ENCODE measurements at regions not wholly inside any gene's neighbourhood (a gene's known extent, or its start where the extent isn't known, plus 50 kb on each side); places are given as distances from the start of the nearest gene placed in this dataset.

- Histone ChIP-seq H3K79me2 (no peaks in the 10 kb centered on the region), H3K9ac (no peak overlapping the region), H3K4me1 (no peaks in the 10 kb centered on the region), H3K9me3 (ENCODE audit: control insufficient read depth, low read length) (no peaks in the 10 kb centered on the region), H3K27me3 (ENCODE audit: control insufficient read depth, insufficient read depth, low read length) (no peaks in the 10 kb centered on the region), H3K36me3 (ENCODE audit: control insufficient read depth, insufficient read depth, low read length) (no peaks in the 10 kb centered on the region), H2AFZ (no peak overlapping the region), H3K27ac (no peak overlapping the region), H3K4me3 (ENCODE audit: low read depth, low read length) (no peak overlapping the region), H3K4me2 (ENCODE audit: low read length) (no peak overlapping the region)
- no peak for TF ChIP-seq CTCF (IDR thresholded peaks at IDR 0.05)
These were observed 516.9 kb upstream of the LRRN3 start for GRCh38 chr7:110573862-110574528.

- Histone ChIP-seq H3K4me2 (ENCODE audit: low read length) (no peak overlapping the region), H3K36me3 (ENCODE audit: control insufficient read depth, insufficient read depth, low read length) (no peaks in the 10 kb centered on the region), H3K4me3 (ENCODE audit: low read depth, low read length) (no peak overlapping the region), H3K27me3 (ENCODE audit: control insufficient read depth, insufficient read depth, low read length) (no peaks in the 10 kb centered on the region), H2AFZ (no peak overlapping the region), H3K27ac (no peak overlapping the region), H3K9me3 (ENCODE audit: control insufficient read depth, low read length) (no peaks in the 10 kb centered on the region), H3K4me1 (no peaks in the 10 kb centered on the region), H3K79me2 (no peaks in the 10 kb centered on the region), H3K9ac (no peak overlapping the region)
- TF ChIP-seq CTCF (IDR thresholded peaks at IDR 0.05), result no peak
These were observed 503.6 kb upstream of the LRRN3 start for GRCh38 chr7:110587294-110587693.

- Histone ChIP-seq H3K4me2 (ENCODE audit: low read length) (no peak overlapping the region), H3K9ac (no peak overlapping the region), H2AFZ (no peak overlapping the region), H3K9me3 (ENCODE audit: control insufficient read depth, low read length) (no peaks in the 10 kb centered on the region), H3K27ac (no peak overlapping the region), H3K36me3 (ENCODE audit: control insufficient read depth, insufficient read depth, low read length) (no peaks in the 10 kb centered on the region), H3K79me2 (no peaks in the 10 kb centered on the region), H3K27me3 (ENCODE audit: control insufficient read depth, insufficient read depth, low read length) (no peaks in the 10 kb centered on the region), H3K4me1 (no peaks in the 10 kb centered on the region), H3K4me3 (ENCODE audit: low read depth, low read length) (no peak overlapping the region)
- no peak for TF ChIP-seq CTCF (IDR thresholded peaks at IDR 0.05)
These were observed 500.5 kb upstream of the LRRN3 start for GRCh38 chr7:110590415-110590814.

GRCh38 chr7:110591341-110591740 lies 499.6 kb upstream of the LRRN3 start:
- no peaks in the 10 kb centered on the region for H3K9me3 ChIP-seq (ENCODE audit: control insufficient read depth, low read length)
- no peak for TF ChIP-seq CTCF (IDR thresholded peaks at IDR 0.05)
- no peak overlapping the region for H3K27ac ChIP-seq
- H3K4me3 ChIP-seq (ENCODE audit: low read depth, low read length), result no peak overlapping the region
- H3K36me3 ChIP-seq (ENCODE audit: control insufficient read depth, insufficient read depth, low read length), result no peaks in the 10 kb centered on the region
- no peaks in the 10 kb centered on the region for H3K4me1 ChIP-seq
- H3K9ac ChIP-seq, result no peak overlapping the region
- H2AFZ ChIP-seq, result no peak overlapping the region
- H3K79me2 ChIP-seq, result no peaks in the 10 kb centered on the region
- H3K4me2 ChIP-seq (ENCODE audit: low read length), result no peak overlapping the region
- no peaks in the 10 kb centered on the region for H3K27me3 ChIP-seq (ENCODE audit: control insufficient read depth, insufficient read depth, low read length)

GRCh38 chr7:110592557-110592956 lies 498.4 kb upstream of the LRRN3 start:
- Histone ChIP-seq H3K4me1 (no peaks in the 10 kb centered on the region), H3K9me3 (ENCODE audit: control insufficient read depth, low read length) (no peaks in the 10 kb centered on the region), H2AFZ (no peak overlapping the region), H3K79me2 (no peaks in the 10 kb centered on the region), H3K27me3 (ENCODE audit: control insufficient read depth, insufficient read depth, low read length) (no peaks in the 10 kb centered on the region), H3K4me2 (ENCODE audit: low read length) (no peak overlapping the region), H3K4me3 (ENCODE audit: low read depth, low read length) (no peak overlapping the region), H3K9ac (no peak overlapping the region), H3K27ac (no peak overlapping the region), H3K36me3 (ENCODE audit: control insufficient read depth, insufficient read depth, low read length) (no peaks in the 10 kb centered on the region)
- TF ChIP-seq CTCF (IDR thresholded peaks at IDR 0.05), result no peak
